Stimulated activated effector memory CD8-positive, alpha-beta T cell treated with anti-CD3 and anti-CD28 coated beads, Interleukin-12 subunit alpha, Interleukin-12 subunit beta, amount 100 ng/mL, for 72 hours (primary cell): ENCODE measurements at regions not wholly inside any gene's neighbourhood (a gene's known extent, or its start where the extent isn't known, plus 50 kb on each side); places are given as distances from the start of the nearest gene placed in this dataset.

Source experiments
- ATAC-seq: fragments of 150-1000 bp; cut with Tn5 transposase; 2 replicates; pipeline ENCODE4 v1.10.0; 2021
- DNase-seq, 2 donors: peaks; one replicate each; pipeline ENCODE4 v3.0.0; 2021 to 2022; ENCODE audit warnings: low spot score in 2 of 2
- H3K27ac Mint-ChIP-seq: one replicate; pipeline ENCODE4 v1.8.0; 2022; ENCODE audit warnings: mild to moderate bottlenecking, mixed read lengths
- H3K36me3 Mint-ChIP-seq: one replicate; pipeline ENCODE4 v1.8.0; 2022; ENCODE audit warnings: mild to moderate bottlenecking, mixed read lengths
- H3K4me1 Mint-ChIP-seq: one replicate; pipeline ENCODE4 v1.8.0; 2022; ENCODE audit warnings: mixed read lengths
- H3K4me3 Mint-ChIP-seq: one replicate; pipeline ENCODE4 v1.8.0; 2022; ENCODE audit warnings: mild to moderate bottlenecking, mixed read lengths
- H3K9me3 Mint-ChIP-seq: one replicate; pipeline ENCODE4 v1.8.0; 2022; ENCODE audit warnings: mixed read lengths

DNA sequence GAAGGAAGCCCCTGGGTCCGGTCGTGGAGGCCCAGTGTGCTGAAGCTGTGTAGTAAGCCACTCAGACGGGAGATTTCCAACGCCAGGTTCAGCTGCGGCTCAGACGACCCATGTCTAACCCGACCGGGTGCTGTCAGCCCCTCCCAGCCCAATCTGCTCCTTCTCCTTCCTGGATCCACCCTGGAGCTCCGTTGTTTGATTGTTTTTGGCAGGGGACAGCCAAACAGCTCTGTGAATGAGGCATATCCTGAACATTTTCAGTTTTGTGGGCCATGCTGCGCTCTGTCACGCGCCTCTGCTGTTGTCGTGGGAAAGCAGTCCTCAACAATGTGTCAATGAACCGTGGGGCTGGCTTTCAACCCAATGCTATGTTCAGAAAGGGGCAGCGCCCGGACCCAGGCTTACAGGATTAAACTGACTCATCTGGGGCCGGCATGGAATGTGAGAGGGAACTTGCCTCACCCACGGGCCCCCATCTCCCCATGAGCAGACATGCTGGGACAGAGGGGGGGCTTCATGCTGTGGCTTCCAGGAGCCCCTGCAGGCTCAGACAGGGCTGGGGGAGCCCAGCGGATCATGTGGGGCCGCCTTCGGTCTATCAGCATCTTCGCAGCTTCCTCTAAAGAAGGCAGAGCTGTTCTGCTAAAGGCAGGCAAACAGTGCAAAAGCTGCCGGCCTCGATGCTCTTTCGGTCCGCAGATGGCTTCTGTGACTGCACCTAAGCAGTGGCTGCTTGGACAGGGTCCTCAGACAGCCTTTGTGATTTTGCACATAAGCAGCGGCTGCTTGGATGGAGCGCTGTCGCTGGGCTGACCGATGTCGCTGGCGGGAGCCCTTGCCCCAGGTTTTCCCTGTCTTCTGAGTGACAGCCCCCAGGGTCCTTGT lies 101.7 kb downstream of the RIPK4 start:
- Mint-ChIP-seq H3K4me3 (no peak overlapping the region), H3K4me1 (no peaks in the 10 kb centered on the region)
- DNase-seq, result no peak

DNA sequence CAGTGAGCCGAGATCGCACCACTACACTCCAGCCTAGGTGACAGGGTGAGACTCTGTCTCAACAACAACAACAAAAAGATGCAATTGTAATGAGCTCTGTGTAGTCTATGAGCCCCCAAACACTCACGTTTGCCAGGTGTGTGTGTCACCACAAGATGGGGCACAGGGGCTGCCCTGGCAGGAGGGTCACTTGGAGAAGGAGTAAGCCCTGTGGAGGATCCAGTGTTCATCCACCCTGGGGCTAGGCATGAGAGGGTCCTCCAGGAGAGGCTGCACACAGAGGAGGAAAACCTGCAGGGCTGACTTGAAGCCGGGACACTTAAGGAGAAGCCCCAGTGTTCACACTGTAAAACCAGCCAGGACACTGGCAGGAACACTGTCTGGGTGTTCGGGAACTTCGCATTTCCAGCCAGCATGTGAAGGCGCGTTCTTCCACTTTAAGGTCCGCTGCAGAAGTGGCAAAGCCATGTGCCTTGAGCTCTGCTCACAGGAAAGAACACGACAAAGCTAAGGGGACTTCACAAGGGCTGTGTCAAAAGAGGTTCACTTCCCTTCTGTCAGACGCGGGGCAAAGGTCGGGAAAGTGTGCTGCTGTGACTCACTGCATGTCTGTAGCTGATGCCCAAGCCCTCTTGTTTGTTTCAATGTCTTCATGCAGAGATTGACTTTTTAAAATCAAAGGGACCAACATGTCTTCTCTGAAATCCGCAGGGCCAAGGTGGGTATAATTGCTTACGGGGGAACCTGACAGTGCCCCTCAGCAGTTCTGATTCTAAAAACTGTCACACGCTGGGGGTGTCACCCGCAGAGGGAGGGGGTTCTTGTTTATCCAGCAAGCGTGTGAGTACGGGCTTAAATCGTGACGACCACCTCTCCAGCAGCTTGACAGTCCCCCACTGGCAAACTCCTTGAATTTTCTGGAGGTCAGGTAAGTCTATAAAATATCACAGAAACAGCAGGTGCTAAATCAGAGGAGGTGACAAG lies 102.8 kb downstream of the RIPK4 start:
- Mint-ChIP-seq H3K9me3 (no peaks in the 10 kb centered on the region), H3K36me3 (no peaks in the 10 kb centered on the region), H3K27ac (no peak overlapping the region), H3K4me3 (no peak overlapping the region), H3K4me1 (no peaks in the 10 kb centered on the region)
- no peak for DNase-seq
- no peak for ATAC-seq

More for the DNA sequence above, 101.7 kb downstream of the RIPK4 start:
- no peak for ATAC-seq
- H3K27ac Mint-ChIP-seq, result no peak overlapping the region
- H3K9me3 Mint-ChIP-seq, result no peaks in the 10 kb centered on the region
- H3K36me3 Mint-ChIP-seq, result no peaks in the 10 kb centered on the region

DNA sequence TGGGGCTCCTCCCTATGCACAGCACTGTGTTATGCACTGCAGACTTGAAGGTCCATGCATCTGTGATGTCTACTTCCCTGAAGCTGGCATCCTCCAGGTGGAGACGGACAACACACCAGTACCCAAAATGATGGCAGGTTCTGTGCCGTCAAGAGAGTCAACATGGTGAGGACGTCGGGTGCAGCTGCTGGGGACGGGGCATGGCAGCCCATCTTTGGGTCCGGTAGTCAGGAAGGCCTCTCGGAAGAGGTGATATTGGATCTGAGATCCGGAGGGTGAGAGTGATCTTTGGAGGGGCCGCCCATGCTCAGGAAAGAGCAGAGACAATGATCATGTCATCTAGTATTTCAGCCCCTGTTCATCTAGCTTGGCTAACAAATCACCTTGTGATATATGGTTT lies 104.1 kb downstream of the RIPK4 start:
- no peak for ATAC-seq
- DNase-seq, result no peak
- no peak overlapping the region for H3K4me3 Mint-ChIP-seq
- no peaks in the 10 kb centered on the region for H3K4me1 Mint-ChIP-seq
- no peaks in the 10 kb centered on the region for H3K36me3 Mint-ChIP-seq
- no peak overlapping the region for H3K27ac Mint-ChIP-seq
- no peaks in the 10 kb centered on the region for H3K9me3 Mint-ChIP-seq

DNA sequence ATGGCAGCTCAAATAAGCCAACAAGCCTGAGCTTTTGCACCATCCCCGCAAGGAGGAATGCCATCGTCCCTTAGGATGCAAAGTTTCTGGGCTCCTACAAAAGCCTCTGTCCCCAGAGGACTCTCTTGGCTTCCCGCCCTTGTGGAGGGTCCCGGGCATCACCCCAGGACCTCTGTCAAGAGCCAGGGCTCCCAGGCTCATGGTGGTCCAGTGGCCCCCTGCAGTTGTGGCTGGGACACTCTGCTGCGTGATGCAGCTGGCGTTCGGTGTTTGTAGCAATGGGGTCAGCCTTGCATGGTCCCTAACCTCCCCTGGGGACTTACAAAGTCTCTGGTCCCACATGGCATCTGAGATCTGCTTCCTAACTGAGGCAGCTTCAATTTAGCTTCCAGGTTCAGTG lies 104.7 kb downstream of the RIPK4 start:
- Mint-ChIP-seq H3K4me3 (no peak overlapping the region), H3K9me3 (no peaks in the 10 kb centered on the region), H3K4me1 (no peaks in the 10 kb centered on the region), H3K36me3 (no peaks in the 10 kb centered on the region), H3K27ac (no peak overlapping the region)
- ATAC-seq, result no peak
- DNase-seq, result no peak

DNA sequence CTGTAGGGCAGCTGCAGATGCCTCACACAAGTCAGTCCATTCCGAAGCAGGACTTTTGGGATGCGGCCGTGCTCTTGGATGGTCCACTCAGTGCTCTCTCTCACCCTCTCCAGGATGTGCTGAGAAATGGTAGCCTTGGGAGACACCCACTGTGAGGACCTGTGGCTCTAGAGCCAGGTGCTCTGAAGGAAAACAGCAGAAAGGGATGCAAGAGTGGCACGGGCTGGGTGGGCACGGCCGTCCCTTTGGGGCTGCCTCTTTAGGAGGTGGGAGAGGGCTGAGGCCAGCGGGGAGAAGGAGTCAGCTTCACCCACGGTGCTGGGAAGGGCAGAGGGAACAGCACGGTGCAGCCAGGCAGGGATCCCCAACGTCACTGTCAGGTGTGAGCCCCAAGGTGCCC lies 106.1 kb downstream of the RIPK4 start:
- Mint-ChIP-seq H3K4me1 (no peaks in the 10 kb centered on the region), H3K36me3 (no peaks in the 10 kb centered on the region), H3K27ac (no peak overlapping the region), H3K4me3 (no peak overlapping the region), H3K9me3 (no peaks in the 10 kb centered on the region)
- ATAC-seq (no peak), DNase-seq (no peak)

DNA sequence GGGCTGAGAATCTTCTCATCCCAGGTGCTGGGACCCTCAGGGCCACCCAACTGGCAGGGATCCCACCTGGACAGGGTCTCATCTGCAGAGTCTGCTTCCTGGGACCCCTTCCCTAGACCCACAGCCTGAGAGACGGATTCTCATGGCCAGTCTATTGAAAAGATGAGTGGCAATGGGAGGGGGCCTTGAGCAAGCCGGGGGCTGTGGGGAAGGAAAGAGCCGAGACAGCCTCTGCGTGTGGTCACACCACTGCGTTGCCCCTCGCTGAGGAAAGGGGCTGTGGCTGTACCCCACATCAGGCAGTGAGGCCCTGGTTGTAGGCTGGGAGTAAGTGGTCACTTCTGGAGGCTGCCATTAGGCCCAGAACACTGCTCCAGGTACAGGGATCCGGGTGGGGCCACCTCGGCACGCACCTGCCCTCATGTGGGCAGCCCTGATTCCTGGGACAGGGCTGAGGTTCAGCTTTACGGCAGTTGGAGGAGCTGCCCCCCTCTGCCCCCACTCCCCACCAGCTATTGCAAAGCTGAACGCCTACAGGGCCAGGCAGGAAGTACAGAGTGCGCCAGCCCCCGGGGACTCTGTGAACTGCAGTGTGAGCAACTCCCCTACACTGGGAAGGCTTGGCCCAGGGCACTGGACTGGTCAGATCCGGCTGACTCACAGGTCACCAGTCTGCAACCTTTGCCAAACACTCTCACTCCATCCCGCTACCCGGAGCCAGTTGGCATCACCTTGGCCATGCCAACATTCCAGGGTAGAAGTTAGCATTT lies 106.9 kb downstream of the RIPK4 start:
- DNase-seq (no peak), ATAC-seq (no peak)
- peak overlapping the region; percentile 13 for H3K27ac Mint-ChIP-seq
- no peaks in the 10 kb centered on the region for H3K9me3 Mint-ChIP-seq
- H3K4me1 Mint-ChIP-seq, result no peaks in the 10 kb centered on the region
- no peak overlapping the region for H3K4me3 Mint-ChIP-seq
- no peaks in the 10 kb centered on the region for H3K36me3 Mint-ChIP-seq

DNA sequence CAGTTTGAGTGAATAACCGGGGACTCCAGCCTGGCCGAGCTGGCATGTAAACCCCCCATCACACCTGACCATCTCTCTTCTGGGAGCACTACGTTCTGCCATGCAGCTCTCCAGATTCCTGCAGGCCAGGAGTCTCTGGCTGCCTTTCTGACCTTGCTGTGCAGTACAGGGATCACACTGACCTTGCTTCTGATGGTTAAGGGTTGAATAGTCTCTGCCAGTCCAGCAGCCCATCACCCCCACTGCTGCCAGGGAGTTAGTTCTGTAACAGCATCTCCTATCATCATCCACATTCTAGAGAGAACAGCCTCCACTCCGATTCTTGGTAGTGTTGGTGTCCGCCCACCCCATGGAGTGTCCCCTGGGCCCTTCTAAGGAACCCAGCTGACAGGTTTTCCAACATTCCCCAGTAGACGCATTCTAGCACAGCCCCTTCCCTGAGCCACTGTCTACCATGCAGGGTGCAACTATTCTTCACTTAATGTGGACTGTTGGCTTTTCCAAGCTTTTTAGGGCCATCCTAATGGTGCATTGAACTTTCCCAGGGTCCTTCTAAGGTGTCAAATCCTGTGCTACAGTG lies 109.8 kb downstream of the RIPK4 start:
- no peak for DNase-seq
- no peak overlapping the region for H3K27ac Mint-ChIP-seq
- no peaks in the 10 kb centered on the region for H3K9me3 Mint-ChIP-seq
- no peak for ATAC-seq
- H3K36me3 Mint-ChIP-seq, result no peaks in the 10 kb centered on the region
- H3K4me1 Mint-ChIP-seq, result no peaks in the 10 kb centered on the region
- no peak overlapping the region for H3K4me3 Mint-ChIP-seq

GRCh38 chr21:41655259-41655658 lies 111.6 kb downstream of the RIPK4 start:
- Mint-ChIP-seq H3K9me3 (no peaks in the 10 kb centered on the region), H3K4me1 (no peaks in the 10 kb centered on the region), H3K36me3 (no peaks in the 10 kb centered on the region), H3K4me3 (no peak overlapping the region), H3K27ac (no peak overlapping the region)
- DNase-seq (no peak), ATAC-seq (no peak)

DNA sequence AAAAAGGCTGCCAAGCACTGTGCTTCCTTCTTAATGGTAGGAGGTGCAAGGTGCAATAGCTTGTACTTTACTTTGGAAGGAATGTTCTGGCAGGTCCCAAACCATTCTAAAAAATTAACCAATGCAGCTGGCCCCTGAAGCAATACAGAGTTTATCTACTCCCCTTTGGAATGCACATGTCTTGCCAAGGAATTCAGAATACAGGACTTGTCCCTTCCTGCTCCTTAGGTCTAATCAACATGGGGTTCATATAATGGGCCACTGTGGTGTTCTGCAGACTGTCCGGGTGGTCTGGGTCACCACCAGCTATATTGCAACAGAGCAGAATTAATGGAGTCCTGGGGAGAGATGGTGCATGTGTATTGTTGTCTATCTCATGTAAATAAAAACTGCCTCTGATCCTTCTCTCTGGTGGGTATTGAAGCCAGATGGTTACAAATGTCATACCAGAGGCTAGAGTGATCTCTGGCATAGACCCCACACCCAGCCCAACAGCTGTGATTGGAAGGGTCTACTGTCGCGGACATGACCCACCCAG lies 112.8 kb downstream of the RIPK4 start:
- Mint-ChIP-seq H3K9me3 (no peaks in the 10 kb centered on the region), H3K36me3 (no peaks in the 10 kb centered on the region), H3K4me3 (no peak overlapping the region), H3K4me1 (no peaks in the 10 kb centered on the region), H3K27ac (no peak overlapping the region)
- ATAC-seq, result no peak
- no peak for DNase-seq

GRCh38 chr21:41653243-41653953 lies 113.5 kb downstream of the RIPK4 start:
- no peak for ATAC-seq
- Mint-ChIP-seq H3K9me3 (no peaks in the 10 kb centered on the region), H3K4me1 (no peaks in the 10 kb centered on the region), H3K36me3 (no peaks in the 10 kb centered on the region), H3K4me3 (no peak overlapping the region), H3K27ac (no peak overlapping the region)
- DNase-seq, result no peak

DNA sequence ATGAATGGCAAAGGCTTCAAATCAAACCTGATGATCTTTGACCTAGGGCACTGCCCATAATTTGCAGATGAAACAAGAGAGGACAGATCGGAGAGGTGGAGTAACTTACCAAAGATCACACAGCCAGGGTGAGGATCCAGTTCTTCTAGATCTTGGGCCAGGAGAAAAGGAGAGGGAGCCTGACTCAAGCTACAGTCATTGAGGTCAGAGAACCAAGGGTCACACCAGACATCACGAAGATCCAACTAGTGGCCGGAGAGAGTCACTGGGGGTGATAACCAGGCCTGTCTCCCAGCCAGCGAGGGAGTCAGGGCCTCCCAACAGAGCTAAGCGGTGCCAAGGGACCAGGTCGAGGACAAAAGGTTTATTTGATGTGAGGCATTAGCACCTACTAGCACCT lies 115.0 kb downstream of the RIPK4 start:
- DNase-seq (no peak), ATAC-seq (no peak)
- Mint-ChIP-seq H3K4me1 (no peaks in the 10 kb centered on the region), H3K36me3 (no peaks in the 10 kb centered on the region), H3K9me3 (no peaks in the 10 kb centered on the region), H3K27ac (no peak overlapping the region), H3K4me3 (no peak overlapping the region)

DNA sequence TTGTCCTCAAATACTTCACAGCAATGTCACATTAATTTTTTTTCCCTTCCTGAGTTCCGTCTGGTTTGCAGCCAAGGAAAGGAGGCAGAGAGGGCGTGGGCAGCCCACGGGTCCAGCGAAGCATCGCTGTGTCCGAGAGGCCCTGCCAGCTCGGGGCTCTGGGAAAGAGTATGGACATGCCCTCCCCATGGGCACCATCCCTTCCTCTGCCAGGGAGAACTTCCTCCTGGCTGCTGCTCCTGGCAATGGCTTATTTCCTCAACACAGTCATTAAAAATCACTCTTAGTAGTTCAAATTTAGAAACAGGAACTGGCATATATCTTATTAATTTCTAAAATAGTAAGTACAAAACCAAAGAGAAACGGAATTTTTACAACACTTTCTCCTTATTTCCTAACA lies 115.4 kb downstream of the RIPK4 start:
- no peaks in the 10 kb centered on the region for H3K36me3 Mint-ChIP-seq
- no peaks in the 10 kb centered on the region for H3K9me3 Mint-ChIP-seq
- ATAC-seq, result no peak

DNA sequence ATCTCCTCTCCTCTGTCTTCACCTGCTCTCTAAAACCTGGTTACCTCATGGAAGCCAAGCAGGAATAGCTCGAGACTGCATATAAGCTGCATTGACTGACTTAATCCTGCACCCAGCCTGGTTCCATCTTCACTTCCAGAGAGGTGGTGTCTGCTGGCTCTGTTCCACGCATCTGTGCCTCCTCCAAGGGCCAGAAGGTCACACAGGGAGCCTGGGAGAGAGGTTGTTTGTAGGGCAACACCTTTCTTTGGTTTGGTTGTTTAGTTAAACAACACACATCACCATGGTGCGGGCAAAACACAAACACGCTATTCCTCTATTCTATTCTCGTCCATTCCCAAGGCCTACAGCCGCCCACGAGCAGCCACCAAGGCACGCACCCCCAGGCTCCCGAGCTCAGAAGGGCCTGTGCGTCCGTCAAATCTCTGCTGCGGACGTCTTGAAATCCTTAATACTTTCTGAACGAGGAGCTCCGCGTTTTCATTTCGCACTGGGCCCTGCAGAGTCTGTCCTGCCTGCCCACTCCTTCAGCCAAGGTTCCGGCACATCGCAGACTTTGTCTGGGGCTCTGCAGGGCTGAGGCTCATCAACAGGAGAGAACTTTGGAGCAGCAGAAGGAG lies 116.2 kb downstream of the RIPK4 start:
- Mint-ChIP-seq H3K4me3 (no peak overlapping the region), H3K27ac (no peak overlapping the region), H3K4me1 (no peaks in the 10 kb centered on the region), H3K9me3 (no peaks in the 10 kb centered on the region), H3K36me3 (no peaks in the 10 kb centered on the region)
- DNase-seq, result no peak
- no peak for ATAC-seq

More for the DNA sequence above, 115.4 kb downstream of the RIPK4 start:
- Mint-ChIP-seq H3K4me1 (no peaks in the 10 kb centered on the region), H3K27ac (no peak overlapping the region), H3K4me3 (no peak overlapping the region)
- no peak for DNase-seq

DNA sequence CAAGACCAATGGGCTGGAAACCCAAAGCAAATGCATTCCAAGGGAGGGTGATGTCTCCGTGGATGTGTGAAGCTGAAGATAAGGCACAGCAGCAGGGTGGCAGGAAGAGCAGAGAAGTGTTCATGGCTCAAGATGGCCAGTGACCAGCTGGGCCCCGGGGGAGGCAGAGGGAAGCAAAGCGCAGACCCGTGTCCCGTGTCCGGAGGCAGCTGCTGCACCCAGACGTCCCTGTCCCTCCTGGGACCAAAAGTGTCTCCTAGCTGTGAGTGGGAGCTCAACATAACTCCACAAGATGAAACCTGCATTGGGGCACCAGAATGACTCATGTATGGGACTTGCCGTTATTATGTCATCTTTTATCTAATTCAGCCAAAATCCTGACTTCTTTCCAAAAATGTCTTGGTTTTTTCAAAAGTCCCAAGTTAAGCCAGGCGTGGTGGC lies 118.2 kb downstream of the RIPK4 start:
- Mint-ChIP-seq H3K36me3 (no peaks in the 10 kb centered on the region), H3K27ac (no peak overlapping the region), H3K9me3 (no peaks in the 10 kb centered on the region), H3K4me3 (no peak overlapping the region), H3K4me1 (no peaks in the 10 kb centered on the region)
- no peak for DNase-seq
- no peak for ATAC-seq
